ENCODE measurements at regions not wholly inside any gene's neighbourhood (a gene's known extent, or its start where the extent isn't known, plus 50 kb on each side); places are given as distances from the start of the nearest gene placed in this dataset.

- Histone ChIP-seq H3K9me3 (ENCODE audit: control extremely low read depth in 1 of 3, control insufficient read depth in 2 of 3, insufficient read depth in 1 of 3, low read length in 2 of 3) (peaks cover 0 to 1% (median 0%) of the 10 kb centered on the region in 3 donors), H3K4me3 (ENCODE audit: control extremely low read depth in 1 of 5, extremely low read depth in 1 of 5, insufficient read depth in 1 of 5, low read depth in 2 of 5, low read length in 4 of 5) (no peak overlapping the region), H3K79me2 (ENCODE audit: control insufficient read depth, insufficient read depth, low read length) (no peaks in the 10 kb centered on the region), H3K27ac (ENCODE audit: low read length in 2 of 2) (no peak overlapping the region), H3K4me1 (ENCODE audit: control insufficient read depth in 2 of 2, insufficient read depth in 2 of 2, low read length in 2 of 2) (no peaks in the 10 kb centered on the region), H3K36me3 (replicated peaks in 1 of 2; ENCODE audit: control extremely low read depth in 1 of 2, control insufficient read depth in 1 of 2, extremely low read depth in 1 of 2, insufficient read depth in 2 of 2, low read length in 1 of 2) (no peaks in the 10 kb centered on the region), H3K4me2 (replicated peaks; ENCODE audit: low read depth, low read length, poor library complexity, severe bottlenecking) (no peak overlapping the region), H2AFZ (ENCODE audit: insufficient read depth, low read depth, low read length, poor library complexity, severe bottlenecking) (no peak overlapping the region), H3K9ac (ENCODE audit: low read length) (no peak overlapping the region), H3K27me3 (replicated peaks in 1 of 4; ENCODE audit: control extremely low read depth in 1 of 4, control insufficient read depth in 3 of 4, insufficient read depth in 4 of 4, low read length in 3 of 4) (no peaks in the 10 kb centered on the region), H4K20me1 (ENCODE audit: control insufficient read depth, insufficient read depth, low read length, poor library complexity, severe bottlenecking) (no peaks in the 10 kb centered on the region)
- Mint-ChIP-seq H3K27ac (no peak overlapping the region), H3K4me3 (no peak overlapping the region), H3K4me1 (no peaks in the 10 kb centered on the region), H3K27me3 (no peaks in the 10 kb centered on the region), H3K9me3 (ENCODE audit: insufficient read depth) (peaks cover 2% of the 10 kb centered on the region)
- ATAC-seq (ENCODE audit: low read depth) = no peak
- no CpG with 5 or more reads among the region's 4 CpGs for WGBS (ENCODE audit: insufficient coverage)
- POLR2A ChIA-PET = no interaction called here
- CTCF ChIA-PET = no interaction called here
- intact Hi-C loops (cut with micrococcal nuclease) = no loop called here
- TF ChIP-seq CTCF (IDR thresholded peaks at IDR 0.05) = no peak
- no peak for TF ChIP-seq EZH2 (IDR thresholded peaks at IDR 0.05; ENCODE audit: borderline replicate concordance, insufficient read depth, low read depth, low read length, poor library complexity, severe bottlenecking)
- DNase-seq = no peak
Measured at GRCh38 chr1:238558156-238558555, 667.4 kb upstream of the ZP4 start.

- H3K4me1 Mint-ChIP-seq = no peaks in the 10 kb centered on the region
- H3K27me3 Mint-ChIP-seq = no peaks in the 10 kb centered on the region
- POLR2A ChIA-PET = no interaction called here
- Histone ChIP-seq H3K36me3 (replicated peaks in 1 of 2; ENCODE audit: control extremely low read depth in 1 of 2, control insufficient read depth in 1 of 2, extremely low read depth in 1 of 2, insufficient read depth in 2 of 2, low read length in 1 of 2) (no peaks in the 10 kb centered on the region), H3K27ac (ENCODE audit: low read length in 2 of 2) (no peak overlapping the region), H2AFZ (ENCODE audit: insufficient read depth, low read depth, low read length, poor library complexity, severe bottlenecking) (no peak overlapping the region), H3K4me3 (ENCODE audit: control extremely low read depth in 1 of 5, extremely low read depth in 1 of 5, insufficient read depth in 1 of 5, low read depth in 2 of 5, low read length in 4 of 5) (no peak overlapping the region), H4K20me1 (ENCODE audit: control insufficient read depth, insufficient read depth, low read length, poor library complexity, severe bottlenecking) (no peaks in the 10 kb centered on the region), H3K9me3 (ENCODE audit: control extremely low read depth in 1 of 3, control insufficient read depth in 2 of 3, insufficient read depth in 1 of 3, low read length in 2 of 3) (no peaks in the 10 kb centered on the region), H3K4me2 (replicated peaks; ENCODE audit: low read depth, low read length, poor library complexity, severe bottlenecking) (no peak overlapping the region), H3K27me3 (replicated peaks in 1 of 4; ENCODE audit: control extremely low read depth in 1 of 4, control insufficient read depth in 3 of 4, insufficient read depth in 4 of 4, low read length in 3 of 4) (no peaks in the 10 kb centered on the region), H3K4me1 (ENCODE audit: control insufficient read depth in 2 of 2, insufficient read depth in 2 of 2, low read length in 2 of 2) (no peaks in the 10 kb centered on the region), H3K79me2 (ENCODE audit: control insufficient read depth, insufficient read depth, low read length) (no peaks in the 10 kb centered on the region), H3K9ac (ENCODE audit: low read length) (no peak overlapping the region)
- intact Hi-C loops (cut with micrococcal nuclease) = no loop called here
- no peak overlapping the region for H3K4me3 Mint-ChIP-seq
- H3K27ac Mint-ChIP-seq = no peak overlapping the region
- TF ChIP-seq CTCF (IDR thresholded peaks at IDR 0.05) (no peak), EZH2 (IDR thresholded peaks at IDR 0.05; ENCODE audit: borderline replicate concordance, insufficient read depth, low read depth, low read length, poor library complexity, severe bottlenecking) (no peak)
- ATAC-seq (ENCODE audit: low read depth) (no peak), DNase-seq (no peak)
- H3K9me3 Mint-ChIP-seq (ENCODE audit: insufficient read depth) = no peaks in the 10 kb centered on the region
- CTCF ChIA-PET = no interaction called here
- 90% methylated on average over 2 of the region's 8 CpGs for WGBS (ENCODE audit: insufficient coverage)
Measured at GRCh38 chr1:238552271-238552670, 661.5 kb upstream of the ZP4 start.

Data from B cell (primary cell).